ENCODE measurements at regions not wholly inside any gene's neighbourhood (a gene's known extent, or its start where the extent isn't known, plus 50 kb on each side); places are given as distances from the start of the nearest gene placed in this dataset.
"Not testable (repeated sequence)": the region's sequence is repeated elsewhere in the genome, so short reads cannot be mapped to it uniquely, and the experiment has no call there.

GRCh38 chr6:11427091-11427722 is 110.3 kb upstream of the TMEM170B start:
- no peak for DNase-seq (ENCODE audit: low read depth in 2 of 2)

GRCh38 chr6:11426571-11426970 is 111.0 kb upstream of the TMEM170B start:
- DNase-seq (ENCODE audit: low read depth in 2 of 2), result no peak

DNA sequence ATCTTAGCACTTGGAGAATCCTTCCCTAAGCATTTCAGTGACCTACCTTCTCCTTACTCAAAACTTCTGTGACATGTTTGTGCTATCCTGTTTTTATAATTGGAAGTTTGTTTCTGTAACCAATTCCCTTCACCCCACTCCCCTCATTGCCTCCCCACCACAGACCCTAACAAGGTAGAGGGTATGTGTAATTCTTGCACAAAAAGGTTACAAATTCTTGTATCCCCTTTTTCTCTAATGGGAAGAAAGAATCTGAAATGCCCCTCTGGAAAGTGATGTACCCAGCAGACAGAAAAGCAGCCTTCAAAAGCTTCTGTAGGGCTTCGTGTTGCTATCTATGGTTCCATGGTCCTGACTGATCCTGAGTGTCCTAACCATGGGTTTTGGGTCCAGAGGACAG is 111.7 kb upstream of the TMEM170B start:
- no peak for DNase-seq (ENCODE audit: low read depth in 2 of 2)

GRCh38 chr6:11425431-11425871 is 112.1 kb upstream of the TMEM170B start:
- DNase-seq (ENCODE audit: low read depth in 2 of 2), result no peak

- no peak for DNase-seq (ENCODE audit: low read depth in 2 of 2)
These were observed 113.0 kb upstream of the TMEM170B start for GRCh38 chr6:11424395-11425034.

DNA sequence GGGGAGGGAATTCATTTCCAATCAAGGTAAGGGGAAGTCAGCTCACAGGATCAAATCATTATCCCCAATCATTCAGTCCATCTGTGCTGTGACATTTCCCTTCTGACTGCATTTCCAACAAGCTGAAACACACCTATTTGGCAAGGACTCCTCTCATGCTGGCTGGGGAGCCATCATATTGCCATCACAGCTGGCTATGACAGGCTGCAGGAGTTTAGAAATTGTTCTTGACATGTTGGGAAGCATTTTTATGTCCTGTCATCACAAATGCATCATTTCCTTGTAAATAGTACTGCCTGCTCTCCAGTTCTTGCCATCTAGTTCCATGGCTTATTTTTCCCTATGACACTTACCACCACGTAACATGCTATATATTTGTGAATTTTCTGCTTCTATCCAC is 113.9 kb upstream of the TMEM170B start:
- DNase-seq (ENCODE audit: low read depth in 2 of 2), result no peak

DNA sequence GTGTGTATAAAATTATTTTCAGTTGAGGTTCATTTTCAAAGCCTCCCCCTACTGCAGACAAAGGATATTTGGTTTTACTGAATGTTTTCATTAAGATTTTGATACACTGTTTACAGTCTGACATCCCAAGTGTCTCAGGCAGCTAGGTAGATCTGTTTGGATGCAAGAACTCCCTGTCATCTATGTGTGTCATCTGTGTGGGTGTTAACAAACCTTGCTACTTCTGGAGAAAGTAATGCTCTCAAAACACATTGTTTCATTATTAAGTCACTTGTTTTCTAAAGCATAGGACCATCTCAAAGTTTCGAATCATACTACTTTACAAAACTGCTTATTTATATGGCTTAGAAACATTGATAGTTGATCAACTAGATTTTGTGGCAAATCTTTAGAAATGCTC is 114.5 kb upstream of the TMEM170B start:
- DNase-seq (ENCODE audit: low read depth in 2 of 2), result no peak

- no peak for DNase-seq (ENCODE audit: low read depth in 2 of 2)
These were observed 117.6 kb upstream of the TMEM170B start for GRCh38 chr6:11419763-11420453.

DNA sequence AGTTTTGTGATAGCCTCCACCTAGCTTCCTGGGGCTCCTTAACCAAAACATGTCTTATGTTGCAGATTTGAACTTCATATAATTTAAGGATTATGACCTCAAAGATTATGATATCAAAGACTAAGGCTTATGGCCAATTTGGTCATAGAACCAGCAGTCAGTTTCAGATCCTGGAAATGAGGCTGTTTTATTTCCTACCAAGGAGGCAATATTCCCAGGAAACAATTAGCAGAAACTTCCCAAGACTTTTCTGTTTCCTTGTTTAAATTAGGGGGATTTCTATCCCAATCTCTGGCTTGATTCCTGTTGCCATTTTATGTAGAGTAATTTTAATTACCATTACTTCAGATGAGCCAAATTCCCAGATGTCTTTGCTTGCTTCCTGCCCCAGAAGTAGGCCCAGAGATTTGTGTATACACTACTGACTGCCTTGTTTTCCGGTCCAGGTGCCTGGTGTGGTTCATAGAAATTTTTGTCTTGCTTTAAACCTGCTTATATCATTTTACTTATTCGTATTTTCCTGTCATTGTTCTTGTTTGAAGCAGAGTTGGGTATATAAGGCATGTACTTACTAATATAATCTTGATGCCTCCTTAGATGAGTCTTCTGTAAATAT is 119.2 kb upstream of the TMEM170B start:
- DNase-seq (ENCODE audit: low read depth in 2 of 2), result no peak

- no peak for DNase-seq (ENCODE audit: low read depth in 2 of 2)
These were observed 120.5 kb upstream of the TMEM170B start for GRCh38 chr6:11416936-11417576.

DNA sequence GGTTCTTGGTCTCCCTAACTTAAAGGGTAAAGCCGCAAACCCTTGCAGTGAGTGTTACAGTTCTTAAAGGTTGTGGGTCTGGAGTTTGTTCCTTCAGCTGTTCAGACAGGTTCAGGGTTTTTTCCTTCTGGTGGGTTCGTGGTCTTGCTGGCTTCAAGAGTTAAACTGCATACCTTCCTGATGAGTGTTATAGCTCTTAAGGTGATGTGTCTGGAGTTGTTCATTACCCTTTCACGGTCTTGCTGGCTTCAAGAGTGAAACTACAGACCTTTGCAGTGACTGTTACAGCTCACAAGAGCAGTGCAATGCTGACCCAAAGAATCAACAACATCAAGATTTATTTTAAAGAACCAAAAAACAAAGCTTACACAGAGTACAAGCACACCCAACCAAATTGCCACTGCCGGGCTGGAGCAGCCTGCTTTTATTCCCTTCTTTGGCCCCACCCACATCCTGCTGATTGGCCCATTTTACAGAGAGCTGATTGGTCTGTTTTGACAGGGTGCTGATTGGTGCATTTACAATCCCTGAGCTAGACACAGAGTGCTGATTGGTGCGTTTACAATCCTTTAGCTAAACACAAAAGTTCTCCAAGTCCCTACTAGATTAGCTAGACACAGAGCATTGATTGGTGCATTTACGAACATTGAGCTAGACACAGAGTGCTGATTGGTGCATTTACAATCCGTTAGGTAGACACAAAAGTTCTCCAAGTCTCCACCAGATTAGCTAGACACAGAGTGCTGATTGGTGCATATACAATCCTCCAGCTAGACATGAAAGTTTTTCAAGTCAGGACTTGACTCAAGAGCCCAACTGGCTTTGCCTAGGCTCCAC is 121.2 kb upstream of the TMEM170B start:
- not testable (repeated sequence) for DNase-seq (ENCODE audit: low read depth in 2 of 2)

- no peak for DNase-seq (ENCODE audit: low read depth in 2 of 2)
These were observed 122.0 kb upstream of the TMEM170B start for GRCh38 chr6:11415557-11415956.

DNA sequence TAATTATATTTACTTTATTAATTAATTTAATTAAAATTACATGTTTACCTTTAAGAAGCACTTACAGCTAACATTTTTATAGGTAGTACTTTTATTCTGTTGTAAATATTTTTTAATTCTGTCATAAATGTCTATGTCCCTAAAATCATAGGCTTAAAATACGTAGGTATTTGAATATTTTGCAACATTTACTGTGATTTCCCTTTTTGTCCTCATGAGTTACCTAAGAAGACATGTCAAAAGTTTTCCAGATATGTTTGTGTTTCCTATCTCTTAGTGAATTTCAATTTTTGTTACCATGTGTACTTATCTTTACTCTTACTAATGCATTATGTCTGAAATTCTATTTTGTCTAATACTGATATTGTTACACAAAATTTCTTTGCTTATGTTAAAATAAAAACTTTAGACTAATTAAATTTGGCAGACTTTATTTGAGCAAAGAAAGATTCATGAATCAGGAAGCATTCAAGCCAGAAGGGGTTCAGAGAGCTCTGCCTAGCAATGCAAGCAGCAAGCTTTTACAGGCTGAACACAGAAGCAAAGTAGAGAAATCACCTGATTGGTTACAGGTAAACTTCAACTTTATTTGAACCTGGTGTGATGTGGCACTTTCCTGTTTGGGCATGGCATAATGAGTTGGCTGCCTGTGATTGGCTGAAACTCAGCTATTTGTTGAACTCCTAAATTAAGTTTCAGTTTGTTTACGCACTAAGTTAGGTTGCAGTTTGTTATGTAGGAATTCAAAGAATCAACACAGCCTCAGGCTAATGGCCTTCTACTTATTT is 123.2 kb upstream of the TMEM170B start:
- no peak for DNase-seq (ENCODE audit: low read depth in 2 of 2)

DNA sequence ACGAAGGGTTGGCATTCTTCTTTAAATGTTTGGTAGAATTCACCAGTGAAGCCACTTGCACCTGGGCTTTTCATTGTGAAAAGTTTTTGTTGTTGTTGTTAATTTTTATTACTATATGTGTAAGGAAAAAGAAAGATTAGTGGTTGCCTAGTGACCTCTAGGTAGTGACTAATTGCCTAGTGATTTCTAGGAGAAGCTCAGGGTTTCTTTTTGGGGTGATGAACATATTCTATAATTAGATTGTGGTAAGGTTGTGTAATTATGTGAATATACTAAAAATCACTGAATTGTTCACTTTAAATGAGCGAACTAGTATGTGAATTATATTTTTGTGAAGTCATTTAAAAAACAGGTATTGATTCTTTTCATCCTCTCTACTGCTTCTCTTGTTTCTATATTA is 123.8 kb upstream of the TMEM170B start:
- no peak for DNase-seq (ENCODE audit: low read depth in 2 of 2)

- DNase-seq (ENCODE audit: low read depth in 2 of 2), result no peak
These were observed 124.3 kb upstream of the TMEM170B start for GRCh38 chr6:11413117-11413687.

DNA sequence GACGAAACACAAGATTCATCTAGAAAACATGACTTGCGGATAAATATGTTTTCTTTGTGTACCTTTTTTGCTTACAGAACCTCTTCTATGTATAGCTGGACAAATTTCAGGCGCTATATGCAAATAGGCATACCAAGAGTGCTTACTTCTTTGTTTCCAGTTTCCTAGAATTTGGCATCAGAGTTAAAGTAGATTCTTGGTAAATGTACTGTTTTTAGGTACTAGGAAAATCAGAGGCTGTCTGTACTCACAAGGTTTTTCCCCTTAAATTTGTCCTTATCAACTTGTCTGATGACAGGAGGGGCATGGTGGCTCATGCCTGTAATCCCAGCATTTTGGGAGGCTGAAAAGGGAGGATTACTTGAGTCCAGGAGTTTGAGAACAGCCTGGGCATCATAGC is 124.9 kb upstream of the TMEM170B start:
- DNase-seq (ENCODE audit: low read depth in 2 of 2), result no peak

- no peak for DNase-seq (ENCODE audit: low read depth in 2 of 2)
These were observed 125.5 kb upstream of the TMEM170B start for GRCh38 chr6:11412011-11412424.

DNA sequence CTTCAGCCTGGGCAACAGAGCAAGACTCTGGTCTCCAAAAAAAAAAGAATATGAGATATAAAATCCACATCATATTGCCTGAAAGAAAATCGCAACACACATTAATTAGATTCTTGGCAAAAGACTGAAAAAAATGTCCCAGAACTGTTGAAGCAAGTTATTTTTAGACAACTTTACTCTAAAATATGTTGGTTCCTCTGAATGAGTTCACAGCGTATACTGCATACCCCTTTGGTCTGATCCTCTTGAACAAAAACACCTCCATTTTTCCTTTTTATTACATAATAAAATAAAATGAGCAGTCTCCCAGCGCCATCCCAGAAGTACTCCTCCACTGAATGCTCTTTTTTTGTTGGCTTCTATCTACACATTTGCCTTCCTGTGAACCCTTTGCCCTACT is 126.0 kb upstream of the TMEM170B start:
- DNase-seq (ENCODE audit: low read depth in 2 of 2), result no peak

DNA sequence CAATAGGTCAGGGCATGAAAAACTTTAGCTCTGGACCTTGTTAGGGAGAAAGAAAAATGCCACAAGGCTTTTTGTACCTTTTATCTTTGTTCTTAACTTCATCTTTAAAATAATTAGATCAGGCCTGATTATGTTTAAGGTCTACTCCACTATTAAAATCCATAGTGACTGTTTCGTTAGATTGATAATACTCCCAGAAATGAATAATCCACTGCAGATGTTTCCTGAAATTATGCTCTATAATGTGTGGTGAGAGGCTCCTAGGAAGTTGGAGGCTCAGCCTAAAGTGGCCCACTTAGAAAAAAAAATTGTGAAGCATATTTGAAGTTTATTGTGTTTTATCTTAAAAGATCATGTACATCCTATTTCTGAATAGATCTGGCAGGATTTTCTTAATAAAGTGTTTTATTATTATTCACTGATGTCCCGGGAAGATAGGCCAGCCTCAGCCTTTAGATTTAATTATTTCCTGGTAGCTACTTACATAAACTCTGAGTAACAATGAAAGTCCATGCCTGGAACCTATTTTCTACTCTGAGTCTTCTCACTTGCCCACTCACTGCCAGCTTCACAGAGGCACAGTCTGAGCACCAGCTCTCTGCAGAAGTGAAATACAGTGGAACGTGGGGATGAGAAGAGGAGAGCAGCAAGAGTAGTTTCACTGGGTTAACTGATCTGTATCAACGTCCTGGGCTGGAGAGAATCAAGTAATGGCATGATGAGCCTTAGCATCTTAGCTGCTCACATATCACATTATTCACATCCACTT is 126.8 kb upstream of the TMEM170B start:
- DNase-seq (ENCODE audit: low read depth in 2 of 2), result no peak

All from stimulated activated CD8-positive, alpha-beta memory T cell treated with anti-CD3 and anti-CD28 coated beads, Interleukin-15, amount 100 ng/mL, for 4 hours (primary cell).